GM12878 (cell line): ENCODE measurements at regions not wholly inside any gene's neighbourhood (a gene's known extent, or its start where the extent isn't known, plus 50 kb on each side); places are given as distances from the start of the nearest gene placed in this dataset.

Experiments used
- ATAC-seq: fragments of 200-7000 bp; cut with Tn5 transposase; 3 replicates; pipeline ENCODE4 v1.9.1; 2020; ENCODE audit warnings: mild to moderate bottlenecking, moderate library complexity
- BruUV-seq: library from RNA; stranded (reverse); fragments of 400-500 nt; replicated peaks from 2 replicates; lab custom pipeline; 2021; lab: Mats Ljungman, UMichigan
- CTCF ChIA-PET: fragments of 300-600 bp; sonication (Branson Sonifier 250); formaldehyde crosslinking; extraction: SDS; loops from one replicate; lab custom pipeline; 2021; ENCODE audit warnings: inconsistent platforms; lab: Yijun Ruan, JAX
- POLR2A ChIA-PET: fragments of 350-600 bp; formaldehyde crosslinking; extraction: SDS; loops from one replicate; lab custom pipeline; 2021; ENCODE audit warnings: inconsistent platforms; lab: Charles Lee
- RAD21 ChIA-PET: fragments of 300-600 bp; sonication (Branson Sonifier 250); formaldehyde crosslinking; loops from one replicate; lab custom pipeline; 2023; ENCODE audit warnings: antibody characterized with exemption; ENCODE audit not compliant: unreplicated experiment; lab: Charles Lee
- SMC1A ChIA-PET: fragments of 300-600 bp; sonication (Branson Sonifier 250); formaldehyde crosslinking; loops from one replicate; lab custom pipeline; 2023; ENCODE audit not compliant: unreplicated experiment, uncharacterized antibody; lab: Charles Lee
- DNase-seq: peaks from one replicate; pipeline ENCODE4 v3.0.0-alpha.2; 2011; ENCODE audit warnings: low read depth, low spot score
- FAIRE-seq: peaks from 3 replicates; lab custom pipeline; 2011; peaks lifted over from hg19 to GRCh38; lab: Jason Lieb, UNC
- H2AFZ ChIP-seq: 2 replicates; pipeline ENCODE4 v1.6.0; 2011; ENCODE audit warnings: low read depth, low read length, control low read depth; ENCODE audit not compliant: control insufficient read depth
- H3K27ac ChIP-seq: 2 replicates; pipeline ENCODE4 v1.5.1; 2011; ENCODE audit warnings: control low read depth; ENCODE audit not compliant: control insufficient read depth, insufficient read depth
- H3K27me3 ChIP-seq, 2 experiments: replicated peaks in 1 of 2; 2 replicates each; pipeline versions ENCODE4 v1.6.0 to v1.6.1; 2011; ENCODE audit warnings: low read length in 1 of 2; ENCODE audit not compliant: control insufficient read depth in 2 of 2, insufficient read depth in 2 of 2
- H3K36me3 ChIP-seq, 2 experiments: 2 replicates each; pipeline ENCODE4 v1.5.1; 2011; ENCODE audit warnings: low read length in 1 of 2; ENCODE audit not compliant: control insufficient read depth in 2 of 2, insufficient read depth in 2 of 2
- H3K4me1 ChIP-seq: 2 replicates; pipeline ENCODE4 v1.6.1; 2011; ENCODE audit warnings: mild to moderate bottlenecking, low read length, moderate library complexity, mixed read lengths; ENCODE audit not compliant: control insufficient read depth, insufficient read depth
- H3K4me2 ChIP-seq: 2 replicates; pipeline ENCODE4 v1.6.0; 2011; ENCODE audit warnings: control low read depth; ENCODE audit not compliant: control insufficient read depth, insufficient read depth
- H3K4me3 ChIP-seq: fragments of 200-600 bp; sonication (generic); 2 replicates; pipeline ENCODE4 v1.5.1; 2016
- H3K79me2 ChIP-seq: 2 replicates; pipeline ENCODE4 v1.6.0; 2011; ENCODE audit warnings: low read length; ENCODE audit not compliant: control insufficient read depth, insufficient read depth
- H3K9ac ChIP-seq: 2 replicates; pipeline ENCODE4 v1.8.0; 2011; ENCODE audit warnings: low read length, control low read depth, mixed read lengths; ENCODE audit not compliant: control insufficient read depth, insufficient read depth
- H3K9me3 ChIP-seq: replicated peaks from 3 replicates; pipeline ENCODE4 v1.5.1; 2011; ENCODE audit warnings: mild to moderate bottlenecking, low read length; ENCODE audit not compliant: control insufficient read depth, insufficient read depth
- H4K20me1 ChIP-seq: 2 replicates; pipeline ENCODE4 v1.6.0; 2011; ENCODE audit not compliant: control insufficient read depth, insufficient read depth
- BHLHE40 ChIP-seq, 2 experiments: fragments of 450-650 bp in 1 of 2; IDR thresholded peaks; 2 replicates each; pipeline ENCODE4 v1.6.1; 2011 to 2017; ENCODE audit warnings: low read depth in 2 of 2, borderline replicate concordance in 1 of 2, improper control_type of control experiment in 1 of 2, low read length in 1 of 2, mild to moderate bottlenecking in 1 of 2
- ESRRA ChIP-seq: IDR thresholded peaks from 2 replicates; pipeline ENCODE4 v1.6.1; 2012; ENCODE audit warnings: mild to moderate bottlenecking, low read length, improper control_type of control experiment
- FOS ChIP-seq: IDR thresholded peaks from 3 replicates; pipeline ENCODE4 v1.6.1; 2011; ENCODE audit warnings: borderline replicate concordance; ENCODE audit not compliant: insufficient read length; ENCODE audit errors: extremely low read depth
- MEF2A ChIP-seq: IDR thresholded peaks from 2 replicates; pipeline ENCODE4 v1.6.1; 2011; ENCODE audit warnings: low read depth, mild to moderate bottlenecking, low read length, moderate library complexity; ENCODE audit not compliant: insufficient read depth
- PBX3 ChIP-seq: IDR thresholded peaks from 2 replicates; pipeline ENCODE4 v1.6.1; 2011; ENCODE audit warnings: mild to moderate bottlenecking, low read depth, low read length, moderate library complexity; ENCODE audit not compliant: insufficient replicate concordance
- RELA ChIP-seq: fragments of 450-650 bp; IDR thresholded peaks from 2 replicates; pipeline ENCODE4 v1.8.0; 2014; ENCODE audit warnings: borderline replicate concordance; ENCODE audit not compliant: partially characterized antibody
- RELB ChIP-seq: fragments of 450-650 bp; IDR thresholded peaks from 2 replicates; pipeline ENCODE4 v1.6.1; 2017; ENCODE audit warnings: low read depth, mild to moderate bottlenecking, moderate library complexity
- YBX1 ChIP-seq: fragments of 450-650 bp; IDR thresholded peaks from 2 replicates; pipeline ENCODE4 v1.6.1; 2016; ENCODE audit warnings: antibody characterized with exemption
- ZSCAN29 ChIP-seq: fragments of 450-650 bp; IDR thresholded peaks from 2 replicates; pipeline ENCODE4 v1.6.1; 2017; ENCODE audit warnings: mild to moderate bottlenecking, moderate library complexity
- in situ Hi-C: fragments of 300-500 bp; cut with MboI; formaldehyde crosslinking; loops from 9 replicates; pipeline ENCODE4 v1.14.3; 2018; ENCODE audit warnings: mixed read lengths
- intact Hi-C: fragments of 100-400 bp; cut with micrococcal nuclease; formaldehyde crosslinking; loops from one replicate; pipeline ENCODE4 v1.14.2; 2022; ENCODE audit not compliant: unreplicated experiment

DNA sequence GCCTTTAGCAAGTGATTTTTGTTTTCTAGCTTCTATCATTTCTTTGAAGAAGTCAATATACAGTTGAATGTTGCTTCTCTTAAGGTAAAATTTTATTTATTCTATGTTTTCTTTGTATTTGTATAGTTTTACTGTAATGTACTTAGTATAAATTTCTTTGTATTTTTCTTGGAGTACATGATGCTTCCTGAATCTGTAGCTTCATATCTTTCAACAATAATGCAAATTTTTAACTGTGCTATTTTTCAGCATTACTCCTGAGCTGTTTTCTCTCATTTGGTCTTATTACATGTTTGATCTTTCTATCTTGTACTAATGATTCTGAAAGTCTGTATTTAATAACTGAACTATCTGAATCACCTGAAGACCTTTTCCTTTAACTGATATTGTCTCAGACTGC lies 253.9 kb upstream of the NXPH2 start:
- intact Hi-C loops (no loop called here), in situ Hi-C loops (no loop called here)
- H3K9me3 ChIP-seq: no peaks in the 10 kb centered on the region
- no peaks in the 10 kb centered on the region for H3K79me2 ChIP-seq
- H3K36me3 ChIP-seq: no peaks in the 10 kb centered on the region
- H2AFZ ChIP-seq: no peak overlapping the region
- no peaks in the 10 kb centered on the region for H3K27me3 ChIP-seq
- no TSS peak for BruUV-seq
- H3K4me2 ChIP-seq: no peak overlapping the region
- ChIA-PET RAD21 (no interaction called here), CTCF (interaction anchor here (0.9 kb wide), 1 partner anchor 189 kb away, joined by 5 read pairs; no protein-coding TSS in a partner anchor), SMC1A (no interaction called here), POLR2A (no interaction called here)
- H3K27ac ChIP-seq: no peak overlapping the region
- FAIRE-seq: no peak
- no peak for ATAC-seq
- TF ChIP-seq YBX1: no peak
- no peak for TF ChIP-seq RELA
- no peak for TF ChIP-seq PBX3
- no peak for TF ChIP-seq RELB
- TF ChIP-seq ESRRA: no peak
- TF ChIP-seq ZSCAN29: no peak
- no peak for TF ChIP-seq BHLHE40 (IDR thresholded peaks at IDR 0.05; ENCODE audit: borderline replicate concordance in 1 of 2, low read depth in 2 of 2, low read length in 1 of 2)
- TF ChIP-seq MEF2A: no peak
- no peak for TF ChIP-seq FOS
- no peaks in the 10 kb centered on the region for H3K4me1 ChIP-seq
- no peak overlapping the region for H3K9ac ChIP-seq
- H3K4me3 ChIP-seq: no peak overlapping the region
- DNase-seq: no peak
- H4K20me1 ChIP-seq: no peaks in the 10 kb centered on the region
